ENCODE measurements at regions not wholly inside any gene's neighbourhood (a gene's known extent, or its start where the extent isn't known, plus 50 kb on each side); places are given as distances from the start of the nearest gene placed in this dataset.

DNA sequence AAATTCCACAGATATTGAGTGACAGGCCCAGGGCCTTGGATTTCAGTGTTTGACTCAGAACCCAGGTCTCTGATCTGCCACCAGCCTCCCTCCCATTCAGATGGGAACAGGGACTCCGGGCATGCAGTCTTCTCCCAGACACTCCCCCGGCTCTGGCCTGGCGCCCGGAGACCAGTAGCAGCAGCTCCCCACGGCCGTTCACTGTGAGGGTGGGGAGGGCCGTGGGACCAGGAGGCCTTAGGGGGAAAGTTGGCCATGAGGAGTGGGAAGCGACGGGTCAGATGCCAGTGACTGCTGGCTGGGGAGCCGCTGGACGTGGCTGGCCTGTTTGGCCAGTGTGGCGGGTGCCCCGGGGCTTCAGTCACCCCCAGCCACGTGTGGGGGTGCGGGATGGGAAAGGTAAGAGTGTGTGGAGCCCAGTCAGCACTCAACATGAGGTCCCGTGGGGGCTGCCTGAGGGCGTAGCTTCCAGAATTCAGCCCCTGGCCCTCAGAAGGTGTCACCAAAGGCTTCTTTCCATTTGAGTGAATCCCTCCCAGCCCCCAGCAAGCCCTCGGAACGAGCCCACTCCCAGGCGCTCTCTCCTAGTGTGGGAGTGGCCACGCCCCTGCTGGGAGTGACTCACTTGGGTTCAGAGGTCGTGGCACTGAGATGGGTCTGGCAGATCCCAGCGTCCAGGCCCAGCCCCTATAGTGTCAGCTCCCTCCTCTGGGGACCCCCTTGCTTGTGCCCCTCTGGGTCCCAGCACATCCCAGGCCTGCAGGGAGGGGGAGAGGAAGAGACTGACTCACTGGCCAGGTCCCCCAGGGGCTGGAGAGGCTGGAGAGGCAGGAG, 309.4 kb downstream of the SEC14L1 start:
- Mint-ChIP-seq H3K36me3 (peaks cover 38% of the 10 kb centered on the region), H3K4me1 (peaks cover 63% of the 10 kb centered on the region), H3K27ac (peak overlapping the region; percentile 100), H3K4me3 (peak overlapping the region; percentile 92), H3K27me3 (no peaks in the 10 kb centered on the region), H3K9me3 (no peaks in the 10 kb centered on the region)
- ATAC-seq, result no peak

GRCh38 chr17:77450742-77451244, 310.0 kb downstream of the SEC14L1 start:
- no peaks in the 10 kb centered on the region for H3K9me3 Mint-ChIP-seq
- H3K27me3 Mint-ChIP-seq, result no peaks in the 10 kb centered on the region
- H3K4me1 Mint-ChIP-seq, result peaks cover 63% of the 10 kb centered on the region
- peak overlapping the region; percentile 92 for H3K4me3 Mint-ChIP-seq
- H3K36me3 Mint-ChIP-seq, result peaks cover 45% of the 10 kb centered on the region
- no peak for ATAC-seq
- H3K27ac Mint-ChIP-seq, result peak overlapping the region; percentile 100

DNA sequence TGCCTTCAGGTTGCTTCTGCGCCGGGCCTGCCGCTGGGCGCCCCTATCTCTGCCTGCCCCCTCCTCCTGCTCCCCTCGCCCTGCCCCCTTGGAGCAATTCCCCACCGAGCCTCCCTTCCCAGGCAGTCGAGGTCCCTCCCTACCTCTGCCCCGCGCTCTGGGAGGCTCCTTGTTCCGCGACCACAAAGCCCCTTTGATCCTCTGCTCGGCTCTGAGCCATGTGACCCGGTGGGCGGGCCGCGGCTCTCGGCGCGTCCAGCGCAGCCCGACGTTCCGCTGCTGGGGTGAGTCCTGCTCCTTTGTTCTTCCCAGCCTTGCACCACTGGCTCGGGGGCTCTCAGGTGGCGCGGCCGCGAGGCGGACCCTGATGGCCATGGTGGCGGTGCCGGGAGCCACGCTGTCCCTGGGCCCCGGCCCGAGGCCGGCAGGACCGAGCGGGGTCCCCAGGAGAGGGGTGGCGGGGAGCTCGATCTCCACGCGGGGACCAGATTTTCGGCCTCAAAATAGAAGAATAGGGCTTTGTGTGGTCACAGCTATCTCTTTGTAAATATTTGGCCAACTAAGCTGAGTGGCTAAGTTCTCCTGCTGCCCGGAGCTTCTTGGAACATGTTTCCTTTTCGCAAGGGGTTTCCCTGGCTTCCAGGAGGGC, 310.6 kb downstream of the SEC14L1 start:
- ATAC-seq, result peak; percentile 78
- no peaks in the 10 kb centered on the region for H3K27me3 Mint-ChIP-seq
- peak overlapping the region; percentile 100 for H3K27ac Mint-ChIP-seq
- peaks cover 63% of the 10 kb centered on the region for H3K4me1 Mint-ChIP-seq
- H3K4me3 Mint-ChIP-seq, result peak overlapping the region; percentile 92
- H3K36me3 Mint-ChIP-seq, result peaks cover 46% of the 10 kb centered on the region
- H3K9me3 Mint-ChIP-seq, result no peaks in the 10 kb centered on the region

- peaks cover 51% of the 10 kb centered on the region for H3K36me3 Mint-ChIP-seq
- H3K27ac Mint-ChIP-seq, result peak overlapping the region; percentile 100
- H3K9me3 Mint-ChIP-seq, result no peaks in the 10 kb centered on the region
- no peaks in the 10 kb centered on the region for H3K27me3 Mint-ChIP-seq
- peaks cover 63% of the 10 kb centered on the region for H3K4me1 Mint-ChIP-seq
- ATAC-seq, result peak; percentile 28
- peak overlapping the region; percentile 92 for H3K4me3 Mint-ChIP-seq
Measured at GRCh38 chr17:77451894-77452852, 311.4 kb downstream of the SEC14L1 start.

DNA sequence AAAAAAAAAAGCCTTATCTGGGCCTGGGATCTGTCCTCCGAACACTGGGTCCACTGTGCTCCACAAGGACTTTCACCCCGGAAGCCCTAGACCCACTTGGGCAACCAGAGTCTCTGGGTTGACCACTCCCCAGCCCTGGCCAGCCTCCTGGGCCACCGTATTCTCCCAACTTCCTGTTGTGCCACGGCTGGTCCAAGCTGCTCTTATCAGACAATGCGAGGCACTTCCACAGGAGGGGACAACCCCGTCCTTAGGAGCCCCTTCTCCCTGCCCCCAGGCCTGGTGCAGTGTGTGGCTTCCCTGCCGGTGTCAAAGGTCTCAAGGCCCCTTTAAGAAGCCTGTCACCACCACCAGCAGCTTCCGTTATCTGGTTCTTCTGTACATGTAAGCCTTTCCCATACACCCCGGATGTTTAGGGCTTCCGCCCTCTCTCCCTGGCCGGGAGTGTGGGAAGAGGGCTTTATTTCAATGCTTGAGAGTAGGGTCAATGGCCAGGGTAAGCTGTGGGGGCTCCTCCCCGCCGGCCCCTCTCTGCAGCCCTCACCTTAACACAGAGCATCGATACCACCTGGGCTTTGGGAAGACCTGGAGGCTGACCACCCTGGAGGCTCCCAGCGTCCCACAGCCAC, 313.0 kb downstream of the SEC14L1 start:
- Mint-ChIP-seq H3K4me3 (peak overlapping the region; percentile 92), H3K27me3 (no peaks in the 10 kb centered on the region), H3K36me3 (peaks cover 63% of the 10 kb centered on the region), H3K9me3 (no peaks in the 10 kb centered on the region), H3K27ac (peak overlapping the region; percentile 100), H3K4me1 (peaks cover 73% of the 10 kb centered on the region)
- peak; percentile 28 for ATAC-seq

DNA sequence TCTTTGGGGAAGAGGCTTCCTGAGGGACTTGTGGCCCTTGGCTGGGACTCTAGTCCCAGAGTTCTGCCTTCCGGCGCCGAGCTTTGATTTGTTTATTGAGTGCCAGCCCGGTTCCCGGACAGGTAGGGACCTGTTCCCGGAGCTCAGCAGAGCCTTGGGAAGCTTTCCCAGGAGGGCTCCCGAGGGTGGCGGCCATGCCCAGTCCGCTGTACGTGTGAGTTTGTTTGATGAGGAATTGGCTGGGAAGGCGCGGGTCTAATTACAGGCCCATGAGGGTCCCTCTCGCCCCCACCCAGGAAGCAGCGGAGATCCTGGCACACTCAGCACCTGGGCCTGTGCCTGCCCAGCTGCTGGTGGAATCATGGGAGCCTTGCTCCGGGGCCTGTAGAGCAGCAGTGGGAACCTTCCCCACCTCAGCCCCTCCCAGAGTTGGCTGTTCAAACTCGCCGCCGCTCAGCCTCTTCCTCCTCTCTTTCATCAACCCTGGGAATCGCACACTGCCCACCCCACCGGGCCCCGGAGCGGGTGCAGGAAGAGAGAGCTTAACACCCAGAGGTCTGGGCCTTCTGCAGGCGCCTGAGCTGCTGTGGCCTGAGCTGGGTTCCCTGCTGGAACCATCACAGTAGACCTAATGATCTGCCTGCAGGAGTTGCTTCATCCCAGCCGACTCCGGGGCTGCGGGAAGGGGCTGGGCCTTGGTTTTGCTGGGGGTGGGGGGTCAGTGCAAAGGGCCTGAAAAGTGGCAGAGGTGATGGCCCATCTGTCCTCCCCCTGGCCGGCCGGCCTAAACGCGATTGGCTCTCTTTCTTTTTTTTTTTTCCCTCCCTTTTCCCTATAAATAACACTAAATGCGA, 313.7 kb downstream of the SEC14L1 start:
- ATAC-seq, result no peak
- H3K27me3 Mint-ChIP-seq, result no peaks in the 10 kb centered on the region
- H3K9me3 Mint-ChIP-seq, result no peaks in the 10 kb centered on the region
- H3K4me1 Mint-ChIP-seq, result peaks cover 73% of the 10 kb centered on the region
- peak overlapping the region; percentile 100 for H3K27ac Mint-ChIP-seq
- peak overlapping the region; percentile 92 for H3K4me3 Mint-ChIP-seq
- H3K36me3 Mint-ChIP-seq, result peaks cover 65% of the 10 kb centered on the region

- Mint-ChIP-seq H3K36me3 (peaks cover 60% of the 10 kb centered on the region), H3K9me3 (no peaks in the 10 kb centered on the region), H3K4me3 (peak overlapping the region; percentile 92), H3K27ac (peak overlapping the region; percentile 100), H3K4me1 (peaks cover 73% of the 10 kb centered on the region), H3K27me3 (no peaks in the 10 kb centered on the region)
- ATAC-seq, result no peak
Measured at GRCh38 chr17:77455111-77455890, 314.5 kb downstream of the SEC14L1 start.

DNA sequence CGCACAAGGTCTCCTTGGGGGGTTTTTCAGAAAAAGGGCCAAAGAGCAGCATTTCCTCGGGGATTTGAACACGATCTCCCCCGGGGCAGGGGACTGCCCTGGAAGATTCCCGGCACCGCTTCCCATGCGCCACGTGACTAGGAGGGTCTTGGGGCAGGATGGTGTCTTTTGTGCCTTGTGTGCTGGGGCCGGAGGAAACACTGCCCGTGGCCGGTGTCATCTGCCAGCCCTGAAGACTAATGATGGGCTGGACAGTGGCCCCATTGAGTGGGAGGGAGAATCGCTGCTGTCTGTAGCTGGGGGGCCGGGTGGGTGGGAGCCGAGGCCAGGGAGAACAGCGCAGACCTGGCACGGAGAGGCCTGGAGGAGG, 315.1 kb downstream of the SEC14L1 start:
- H3K9me3 Mint-ChIP-seq, result no peaks in the 10 kb centered on the region
- H3K4me1 Mint-ChIP-seq, result peaks cover 78% of the 10 kb centered on the region
- H3K27ac Mint-ChIP-seq, result peak overlapping the region; percentile 100
- peak overlapping the region; percentile 92 for H3K4me3 Mint-ChIP-seq
- no peak for ATAC-seq
- H3K36me3 Mint-ChIP-seq, result peaks cover 60% of the 10 kb centered on the region
- H3K27me3 Mint-ChIP-seq, result no peaks in the 10 kb centered on the region

DNA sequence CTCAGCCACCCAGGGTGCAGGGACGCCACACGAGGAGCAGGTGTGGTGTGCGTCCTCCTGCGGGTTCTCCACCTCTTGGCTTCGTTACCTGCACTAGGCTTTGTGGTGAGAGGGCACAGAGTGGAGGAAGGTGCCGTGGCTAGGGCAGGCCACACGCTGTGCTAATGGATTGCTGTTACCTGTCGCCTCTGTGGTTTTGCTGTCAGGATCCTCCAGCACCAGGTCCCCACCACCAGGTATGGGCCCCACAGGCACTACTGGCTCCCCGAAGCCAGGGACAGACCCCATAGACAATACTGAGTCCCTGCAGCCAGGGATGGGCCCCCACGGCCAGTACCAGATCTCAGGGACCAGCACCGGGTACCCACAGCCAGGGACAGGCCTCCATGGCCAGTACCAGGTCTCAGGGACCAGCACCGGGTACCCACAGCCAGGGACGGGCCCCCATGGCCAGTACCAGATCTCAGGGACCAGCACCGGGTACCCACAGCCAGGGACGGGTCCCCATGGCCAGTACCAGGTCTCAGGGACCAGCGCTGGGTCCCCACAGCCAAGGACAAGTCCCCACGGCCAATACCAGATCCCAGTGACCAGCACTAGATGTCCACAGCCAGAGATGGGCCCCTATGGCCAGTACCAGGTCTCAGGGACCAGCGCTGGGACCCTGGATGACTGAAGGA, 315.6 kb downstream of the SEC14L1 start:
- no peak for ATAC-seq
- Mint-ChIP-seq H3K27ac (peak overlapping the region; percentile 100), H3K9me3 (no peaks in the 10 kb centered on the region), H3K27me3 (no peaks in the 10 kb centered on the region), H3K36me3 (peaks cover 63% of the 10 kb centered on the region), H3K4me1 (peaks cover 84% of the 10 kb centered on the region), H3K4me3 (peak overlapping the region; percentile 92)

DNA sequence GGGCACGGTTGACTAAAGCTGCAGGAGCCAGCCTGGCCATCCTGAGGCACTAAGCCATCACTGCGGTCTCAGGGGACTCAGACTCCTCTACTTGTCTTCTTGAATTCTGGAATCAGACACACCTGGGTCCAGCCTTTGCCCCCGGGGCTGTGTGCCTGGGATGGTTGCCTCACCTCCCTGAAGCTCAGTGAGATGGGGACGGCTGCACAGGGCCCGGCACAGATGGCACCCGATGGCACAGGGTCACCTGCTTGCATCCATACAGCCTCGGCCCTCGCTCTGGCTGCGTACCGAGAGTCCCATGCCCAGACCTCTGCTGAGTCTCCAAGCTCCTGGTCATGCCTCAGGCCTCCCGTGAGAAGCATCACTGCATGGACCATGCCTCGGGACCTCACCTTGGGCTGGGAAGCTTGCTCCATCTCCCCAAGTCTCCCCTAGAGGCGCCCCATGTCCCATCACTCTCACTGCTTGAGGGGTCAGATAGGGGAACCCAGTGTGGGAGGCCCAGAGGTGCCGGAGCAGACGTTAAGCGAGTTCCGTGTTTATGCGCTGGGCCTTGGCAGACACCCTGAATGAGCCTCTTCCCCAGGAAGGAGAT, 316.3 kb downstream of the SEC14L1 start:
- peaks cover 62% of the 10 kb centered on the region for H3K36me3 Mint-ChIP-seq
- no peaks in the 10 kb centered on the region for H3K27me3 Mint-ChIP-seq
- peak overlapping the region; percentile 100 for H3K27ac Mint-ChIP-seq
- no peaks in the 10 kb centered on the region for H3K9me3 Mint-ChIP-seq
- peaks cover 90% of the 10 kb centered on the region for H3K4me1 Mint-ChIP-seq
- peak; percentile 38 for ATAC-seq
- peak overlapping the region; percentile 92 for H3K4me3 Mint-ChIP-seq

DNA sequence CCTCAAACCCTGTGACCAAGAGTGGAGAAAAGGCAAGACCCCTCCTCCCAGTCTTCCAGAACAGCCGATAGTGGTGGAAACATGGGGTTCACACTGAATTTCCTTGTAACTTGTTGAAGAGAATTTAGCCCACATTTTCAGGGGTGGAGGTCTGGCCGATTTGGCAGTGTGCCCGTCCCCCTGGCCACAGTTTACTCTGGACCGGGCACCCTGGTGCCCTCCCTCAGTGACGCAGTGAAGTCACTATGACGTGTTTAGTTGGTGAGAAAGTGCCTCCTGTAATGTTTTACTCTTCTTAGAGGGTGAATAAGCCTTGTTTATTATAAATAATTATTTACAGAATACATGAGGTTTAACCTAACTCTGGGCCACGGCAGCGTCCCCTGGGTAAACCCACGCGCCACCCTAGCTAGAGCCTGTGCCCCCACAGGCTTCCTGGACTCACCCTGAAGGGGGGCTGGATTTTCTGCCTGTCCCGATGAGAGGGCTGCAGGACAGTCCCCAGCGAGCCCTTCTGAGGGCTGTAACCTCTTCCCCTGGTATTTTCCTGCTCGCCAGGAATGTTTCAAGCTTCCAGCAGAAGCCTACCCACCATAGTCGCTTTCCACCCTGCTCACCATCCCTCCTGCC, 316.9 kb downstream of the SEC14L1 start:
- ATAC-seq, result no peak
- H3K4me3 Mint-ChIP-seq, result peak overlapping the region; percentile 92
- peaks cover 96% of the 10 kb centered on the region for H3K4me1 Mint-ChIP-seq
- peaks cover 60% of the 10 kb centered on the region for H3K36me3 Mint-ChIP-seq
- H3K27ac Mint-ChIP-seq, result peak overlapping the region; percentile 100
- H3K27me3 Mint-ChIP-seq, result no peaks in the 10 kb centered on the region
- H3K9me3 Mint-ChIP-seq, result no peaks in the 10 kb centered on the region
